ENCODE measurements at regions not wholly inside any gene's neighbourhood (a gene's known extent, or its start where the extent isn't known, plus 50 kb on each side); places are given as distances from the start of the nearest gene placed in this dataset.

GRCh38 chr6:21967056-21967974 is 329.5 kb downstream of the PRL start:
- Histone ChIP-seq H3K36me3 (ENCODE audit: low read depth) (no peaks in the 10 kb centered on the region), H3K4me1 (ENCODE audit: insufficient read depth, poor library complexity, severe bottlenecking) (no peaks in the 10 kb centered on the region), H3K27ac (ENCODE audit: poor library complexity, severe bottlenecking) (no peak overlapping the region), H3K27me3 (ENCODE audit: insufficient read depth, poor library complexity, severe bottlenecking) (no peaks in the 10 kb centered on the region), H3K9me3 (ENCODE audit: severe bottlenecking) (no peaks in the 10 kb centered on the region), H3K4me3 (ENCODE audit: severe bottlenecking) (no peak overlapping the region)
- no peak for TF ChIP-seq CTCF (IDR thresholded peaks at IDR 0.05; ENCODE audit: poor library complexity, severe bottlenecking)
- DNase-seq (ENCODE audit: low spot score) (no peak), ATAC-seq (ENCODE audit: low read depth) (no peak)

- TF ChIP-seq CTCF (IDR thresholded peaks at IDR 0.05; ENCODE audit: poor library complexity, severe bottlenecking), result no peak
- Histone ChIP-seq H3K9me3 (ENCODE audit: severe bottlenecking) (no peaks in the 10 kb centered on the region), H3K27ac (ENCODE audit: poor library complexity, severe bottlenecking) (no peak overlapping the region), H3K4me3 (ENCODE audit: severe bottlenecking) (no peak overlapping the region), H3K4me1 (ENCODE audit: insufficient read depth, poor library complexity, severe bottlenecking) (no peaks in the 10 kb centered on the region), H3K36me3 (ENCODE audit: low read depth) (no peaks in the 10 kb centered on the region), H3K27me3 (ENCODE audit: insufficient read depth, poor library complexity, severe bottlenecking) (no peaks in the 10 kb centered on the region)
- DNase-seq (ENCODE audit: low spot score) (no peak), ATAC-seq (ENCODE audit: low read depth) (no peak)
Measured at GRCh38 chr6:21968411-21968810, 328.4 kb downstream of the PRL start.

- no peak overlapping the region for H3K4me3 ChIP-seq (ENCODE audit: severe bottlenecking)
- TF ChIP-seq CTCF (IDR thresholded peaks at IDR 0.05; ENCODE audit: poor library complexity, severe bottlenecking), result no peak
- no peaks in the 10 kb centered on the region for H3K36me3 ChIP-seq (ENCODE audit: low read depth)
- DNase-seq (ENCODE audit: low spot score) (no peak), ATAC-seq (ENCODE audit: low read depth) (no peak)
- H3K9me3 ChIP-seq (ENCODE audit: severe bottlenecking), result no peaks in the 10 kb centered on the region
- H3K4me1 ChIP-seq (ENCODE audit: insufficient read depth, poor library complexity, severe bottlenecking), result no peaks in the 10 kb centered on the region
- no peaks in the 10 kb centered on the region for H3K27me3 ChIP-seq (ENCODE audit: insufficient read depth, poor library complexity, severe bottlenecking)
- H3K27ac ChIP-seq (ENCODE audit: poor library complexity, severe bottlenecking), result no peak overlapping the region
Measured at GRCh38 chr6:21969192-21969591, 327.6 kb downstream of the PRL start.

GRCh38 chr6:21970569-21971300 is 326.1 kb downstream of the PRL start:
- DNase-seq (ENCODE audit: low spot score) (no peak), ATAC-seq (ENCODE audit: low read depth) (no peak)
- Histone ChIP-seq H3K36me3 (ENCODE audit: low read depth) (no peaks in the 10 kb centered on the region), H3K27ac (ENCODE audit: poor library complexity, severe bottlenecking) (no peak overlapping the region), H3K4me1 (ENCODE audit: insufficient read depth, poor library complexity, severe bottlenecking) (no peaks in the 10 kb centered on the region), H3K4me3 (ENCODE audit: severe bottlenecking) (no peak overlapping the region), H3K27me3 (ENCODE audit: insufficient read depth, poor library complexity, severe bottlenecking) (no peaks in the 10 kb centered on the region), H3K9me3 (ENCODE audit: severe bottlenecking) (no peaks in the 10 kb centered on the region)
- TF ChIP-seq CTCF (IDR thresholded peaks at IDR 0.05; ENCODE audit: poor library complexity, severe bottlenecking), result no peak

Data from RWPE2 (cell line).